Liver (tissue), 8 donors: ENCODE measurements at regions not wholly inside any gene's neighbourhood (a gene's known extent, or its start where the extent isn't known, plus 50 kb on each side); places are given as distances from the start of the nearest gene placed in this dataset.

Experiments
- DNase-seq: peaks from one replicate; pipeline ENCODE4 v3.0.0-alpha.2; 2017; ENCODE audit warnings: low spot score
- H3K27ac ChIP-seq, 2 donors: one replicate each; pipeline ENCODE4 v1.7.0; 2013; ENCODE audit warnings: inconsistent platforms in 2 of 2, low read length in 2 of 2, control low read depth in 1 of 2, low read depth in 1 of 2, mild to moderate bottlenecking in 1 of 2
- H3K27me3 ChIP-seq, 4 donors: one replicate each; pipeline versions ENCODE4 v1.6.1 to v1.7.0; 2013; ENCODE audit warnings: low read length in 3 of 4, inconsistent platforms in 1 of 4, mild to moderate bottlenecking in 1 of 4, moderate library complexity in 1 of 4; ENCODE audit not compliant: control insufficient read depth in 4 of 4, insufficient read depth in 4 of 4
- H3K36me3 ChIP-seq, 4 donors: one replicate each; pipeline versions ENCODE4 v1.6.1 to v1.7.0; 2013; ENCODE audit warnings: low read length in 3 of 4, mild to moderate bottlenecking in 3 of 4, low read depth in 1 of 4, moderate library complexity in 1 of 4; ENCODE audit not compliant: control insufficient read depth in 4 of 4, insufficient read depth in 3 of 4
- H3K4me1 ChIP-seq, 4 donors: one replicate each; pipeline versions ENCODE4 v1.6.1 to v1.7.0; 2013; ENCODE audit warnings: low read length in 3 of 4, mild to moderate bottlenecking in 3 of 4, moderate library complexity in 1 of 4; ENCODE audit not compliant: control insufficient read depth in 4 of 4, insufficient read depth in 4 of 4
- H3K4me3 ChIP-seq, 3 donors: one replicate each; pipeline versions ENCODE4 v1.6.1 to v1.7.0; 2013; ENCODE audit warnings: low read length in 3 of 3, control low read depth in 1 of 3, low read depth in 1 of 3, mild to moderate bottlenecking in 1 of 3
- H3K9ac ChIP-seq, 2 donors: one replicate each; pipeline ENCODE4 v1.7.0; 2013; ENCODE audit warnings: low read length in 2 of 2, mild to moderate bottlenecking in 2 of 2, moderate library complexity in 2 of 2, control low read depth in 1 of 2, low read depth in 1 of 2
- H3K9me3 ChIP-seq, 4 donors: one replicate each; pipeline versions ENCODE4 v1.6.1 to v1.7.0; 2013; ENCODE audit warnings: low read length in 3 of 4; ENCODE audit not compliant: control insufficient read depth in 4 of 4
- ATF3 ChIP-seq: IDR thresholded peaks from 2 replicates; pipeline ENCODE4 v1.6.1; 2016; ENCODE audit warnings: antibody characterized with exemption
- CTCF ChIP-seq: fragments of 150-350 bp; IDR thresholded peaks from 2 replicates; pipeline ENCODE4 v1.5.1; 2017; ENCODE audit warnings: improper control_type of control experiment, low read depth, low read length; ENCODE audit not compliant: missing input control
- EGR1 ChIP-seq, 2 donors: IDR thresholded peaks; 2 replicates each; pipeline ENCODE4 v1.6.1; 2016 to 2018; ENCODE audit warnings: antibody characterized with exemption in 2 of 2, low read depth in 2 of 2
- FOXA2 ChIP-seq: IDR thresholded peaks from 2 replicates; pipeline ENCODE4 v1.6.1; 2016; ENCODE audit warnings: antibody characterized with exemption
- GABPA ChIP-seq, 2 donors: IDR thresholded peaks in 1 of 2; conservative IDR thresholded peaks in 1 of 2; 2 replicates each; pipeline ENCODE4 v1.6.1; 2016; ENCODE audit warnings: antibody characterized with exemption in 2 of 2, mild to moderate bottlenecking in 1 of 2, moderate library complexity in 1 of 2
- JUND ChIP-seq, 2 donors: IDR thresholded peaks; 2 replicates each; pipeline ENCODE4 v1.6.1; 2016; ENCODE audit warnings: antibody characterized with exemption in 2 of 2
- MAX ChIP-seq: IDR thresholded peaks from 2 replicates; pipeline ENCODE4 v1.6.1; 2016; ENCODE audit warnings: antibody characterized with exemption
- NR2F2 ChIP-seq: IDR thresholded peaks from 2 replicates; pipeline ENCODE4 v1.6.1; 2016; ENCODE audit warnings: antibody characterized with exemption
- RAD21 ChIP-seq, 2 donors: IDR thresholded peaks; 2 replicates each; pipeline ENCODE4 v1.6.1; 2016; ENCODE audit warnings: antibody characterized with exemption in 2 of 2, mild to moderate bottlenecking in 2 of 2
- REST ChIP-seq: IDR thresholded peaks from 2 replicates; pipeline ENCODE4 v1.6.1; 2016; ENCODE audit warnings: antibody characterized with exemption, mild to moderate bottlenecking
- RXRA ChIP-seq, 2 donors: IDR thresholded peaks; 2 replicates each; pipeline ENCODE4 v1.6.1; 2017 to 2018; ENCODE audit warnings: antibody characterized with exemption in 2 of 2, mild to moderate bottlenecking in 1 of 2
- SP1 ChIP-seq: IDR thresholded peaks from 2 replicates; pipeline ENCODE4 v1.6.1; 2018; ENCODE audit warnings: antibody characterized with exemption, mild to moderate bottlenecking
- ZBTB33 ChIP-seq: IDR thresholded peaks from 2 replicates; pipeline ENCODE4 v1.6.1; 2016; ENCODE audit warnings: antibody characterized with exemption
- WGBS: extraction: QIAGEN DNeasy Blood & Tissue Kit; methylation state at CpG from one replicate; pipeline ENCODE4 v1.1.7; 2013; 5-methylcytosine and 5-hydroxymethylcytosine counted together
- donor health status: healthy.
- donor health status: healthy.
- donor health status: healthy.
- donor health status: healthy.
- donor health status: healthy.

- TF ChIP-seq REST (no peak), EGR1 (IDR thresholded peaks at IDR 0.05; ENCODE audit: low read depth in 2 of 2) (no peak)
These were observed 184.2 kb upstream of the RPL38 start (continued) for GRCh38 chr17:74019271-74019670.

GRCh38 chr17:74019860-74020259 is 183.6 kb upstream of the RPL38 start:
- H3K4me3 ChIP-seq: no peak overlapping the region
- 67% methylated on average over 1 of the region's 1 CpG for WGBS
- H3K9me3 ChIP-seq: peaks cover 3 to 7% (median 6%) of the 10 kb centered on the region in 4 donors
- no peaks in the 10 kb centered on the region for H3K4me1 ChIP-seq
- DNase-seq: no peak
- no peak for TF ChIP-seq MAX
- no peak for TF ChIP-seq RXRA (IDR thresholded peaks at IDR 0.05)
- TF ChIP-seq JUND (IDR thresholded peaks at IDR 0.05): no peak
- TF ChIP-seq RAD21 (IDR thresholded peaks at IDR 0.05): no peak
- no peak for TF ChIP-seq ATF3
- no peak for TF ChIP-seq CTCF
- TF ChIP-seq GABPA (IDR thresholded peaks at IDR 0.05 in 1 of 2, conservative IDR thresholded peaks at IDR 0.05 in 1 of 2): no peak
- TF ChIP-seq SP1: no peak
- no peak for TF ChIP-seq FOXA2
- no peak for TF ChIP-seq ZBTB33
- H3K27ac ChIP-seq: no peak overlapping the region
- no peak overlapping the region for H3K9ac ChIP-seq
- H3K27me3 ChIP-seq: peaks cover 0 to 6% (median 2%) of the 10 kb centered on the region in 4 donors
- no peaks in the 10 kb centered on the region for H3K36me3 ChIP-seq

GRCh38 chr17:74020522-74020921 is 183.0 kb upstream of the RPL38 start:
- no peak for DNase-seq
- no peaks in the 10 kb centered on the region for H3K4me1 ChIP-seq
- 44% methylated on average over 3 of the region's 3 CpGs for WGBS
- no peak overlapping the region for H3K27ac ChIP-seq
- H3K9ac ChIP-seq: no peak overlapping the region
- peaks cover 0 to 6% (median 0%) of the 10 kb centered on the region in 4 donors for H3K27me3 ChIP-seq
- no peak overlapping the region for H3K4me3 ChIP-seq
- no peaks in the 10 kb centered on the region for H3K36me3 ChIP-seq
- peaks cover 0 to 1% (median under 1%) of the 10 kb centered on the region in 4 donors for H3K9me3 ChIP-seq
- TF ChIP-seq SP1: no peak
- TF ChIP-seq ZBTB33: no peak
- no peak for TF ChIP-seq REST
- no peak for TF ChIP-seq RAD21 (IDR thresholded peaks at IDR 0.05)
- no peak for TF ChIP-seq CTCF
- TF ChIP-seq NR2F2: no peak
